Fibroblast of peridontal ligament (primary cell): ENCODE measurements at regions not wholly inside any gene's neighbourhood (a gene's known extent, or its start where the extent isn't known, plus 50 kb on each side); places are given as distances from the start of the nearest gene placed in this dataset.

Source experiments
- DNase-seq: peaks from one replicate; pipeline ENCODE4 v3.0.0-alpha.2; 2010; ENCODE audit errors: extremely low read depth

GRCh38 chr6:100944644-100945043 is 63.5 kb upstream of the ASCC3 start:
- no peak for DNase-seq

GRCh38 chr6:100946021-100946540 is 65.0 kb upstream of the ASCC3 start:
- no peak for DNase-seq

- no peak for DNase-seq
These were observed 65.6 kb upstream of the ASCC3 start for GRCh38 chr6:100946711-100947110.

GRCh38 chr6:100948381-100949133 is 67.4 kb upstream of the ASCC3 start:
- DNase-seq, result peak; percentile 12

GRCh38 chr6:100952006-100952405 is 70.9 kb upstream of the ASCC3 start:
- no peak for DNase-seq

- no peak for DNase-seq
These were observed 78.2 kb upstream of the ASCC3 start for GRCh38 chr6:100959280-100959679.

- no peak for DNase-seq
These were observed 81.3 kb upstream of the ASCC3 start for GRCh38 chr6:100962466-100962865.

GRCh38 chr6:100965067-100965466 is 83.9 kb upstream of the ASCC3 start:
- DNase-seq, result no peak

- no peak for DNase-seq
These were observed 87.8 kb upstream of the ASCC3 start for GRCh38 chr6:100968949-100969348.

- no peak for DNase-seq
These were observed 98.1 kb upstream of the ASCC3 start for GRCh38 chr6:100979267-100979666.

GRCh38 chr6:100980949-100981348 is 99.8 kb upstream of the ASCC3 start:
- no peak for DNase-seq

GRCh38 chr6:100986921-100987320 is 105.8 kb upstream of the ASCC3 start:
- DNase-seq, result no peak

- DNase-seq, result no peak
These were observed 106.4 kb upstream of the ASCC3 start for GRCh38 chr6:100987556-100987955.

- DNase-seq, result no peak
These were observed 107.4 kb upstream of the ASCC3 start for GRCh38 chr6:100988391-100988984.

- DNase-seq, result no peak
These were observed 108.9 kb upstream of the ASCC3 start for GRCh38 chr6:100990070-100990469.

GRCh38 chr6:100996409-100996808 is 115.3 kb upstream of the ASCC3 start:
- no peak for DNase-seq

- DNase-seq, result no peak
These were observed 117.0 kb upstream of the ASCC3 start for GRCh38 chr6:100998111-100998510.

- DNase-seq, result no peak
These were observed 118.0 kb upstream of the ASCC3 start for GRCh38 chr6:100999034-100999597.

GRCh38 chr6:101000341-101000740 is 119.2 kb upstream of the ASCC3 start:
- DNase-seq, result no peak

- DNase-seq, result no peak
These were observed 119.9 kb upstream of the ASCC3 start for GRCh38 chr6:101001012-101001411.

GRCh38 chr6:101001607-101002006 is 120.5 kb upstream of the ASCC3 start:
- DNase-seq, result no peak

- DNase-seq, result no peak
These were observed 121.9 kb upstream of the ASCC3 start for GRCh38 chr6:101003075-101003474.

GRCh38 chr6:101011186-101011585 is 130.1 kb upstream of the ASCC3 start:
- no peak for DNase-seq
